ENCODE measurements at regions not wholly inside any gene's neighbourhood (a gene's known extent, or its start where the extent isn't known, plus 50 kb on each side); places are given as distances from the start of the nearest gene placed in this dataset.

GRCh38 chr5:2887481-2888348 lies 136.2 kb upstream of the IRX2 start (continued):
- TF ChIP-seq BCLAF1 (IDR thresholded peaks at IDR 0.05), result no peak
- TF ChIP-seq TCF12 (IDR thresholded peaks at IDR 0.05; ENCODE audit: low read depth, low read length), result no peak
- TF ChIP-seq REST (IDR thresholded peaks at IDR 0.05; ENCODE audit: low read depth, low read length), result no peak

DNA sequence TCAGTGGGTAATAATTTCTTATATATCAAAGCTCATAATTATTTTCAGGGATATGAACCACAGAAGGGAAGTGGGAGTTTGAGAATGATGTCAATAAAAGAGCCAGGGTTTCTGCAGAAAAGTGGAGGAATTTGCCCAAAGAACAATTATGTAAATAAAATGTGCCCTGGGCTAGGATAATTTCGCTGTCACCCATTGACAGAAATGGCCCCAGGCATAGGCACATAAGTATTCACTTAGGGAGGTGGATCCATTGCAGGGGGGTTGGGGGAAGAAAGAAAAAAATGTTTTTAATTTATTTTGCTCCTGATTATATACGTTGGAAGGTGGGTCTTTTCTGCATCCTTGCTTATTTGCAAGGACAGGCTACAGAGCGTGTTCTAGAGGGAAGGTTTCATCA lies 135.1 kb upstream of the IRX2 start:
- RAD21 ChIA-PET (ENCODE audit: unreplicated experiment), result no interaction called here
- TF ChIP-seq NR2C1 (IDR thresholded peaks at IDR 0.05) (no peak), SIN3A (IDR thresholded peaks at IDR 0.05; ENCODE audit: low read depth, low read length) (no peak), BHLHE40 (IDR thresholded peaks at IDR 0.05; ENCODE audit: borderline replicate concordance in 1 of 2, low read depth in 2 of 2, low read length in 1 of 2) (no peak), ZSCAN29 (IDR thresholded peaks at IDR 0.05) (no peak), CBFB (IDR thresholded peaks at IDR 0.05; ENCODE audit: low read depth) (no peak), CEBPZ (IDR thresholded peaks at IDR 0.05; ENCODE audit: low read depth, low read length) (no peak)

More for the DNA sequence above, 135.1 kb upstream of the IRX2 start:
- DNase-seq (ENCODE audit: low read depth, low spot score) (no peak), FAIRE-seq (no peak), ATAC-seq (no peak)
- Histone ChIP-seq H3K4me2 (ENCODE audit: control insufficient read depth, insufficient read depth) (no peak overlapping the region), H3K27me3 (replicated peaks in 1 of 2; ENCODE audit: control insufficient read depth in 2 of 2, insufficient read depth in 2 of 2, low read length in 1 of 2) (no peaks in the 10 kb centered on the region), H3K4me3 (no peak overlapping the region), H3K79me2 (ENCODE audit: control insufficient read depth, insufficient read depth, low read length) (no peaks in the 10 kb centered on the region), H3K36me3 (ENCODE audit: control insufficient read depth in 2 of 2, insufficient read depth in 2 of 2, low read length in 1 of 2) (no peaks in the 10 kb centered on the region), H3K9ac (ENCODE audit: control insufficient read depth, insufficient read depth, low read length) (no peak overlapping the region), H2AFZ (ENCODE audit: control insufficient read depth, low read depth, low read length) (no peak overlapping the region), H3K27ac (ENCODE audit: control insufficient read depth, insufficient read depth) (no peak overlapping the region), H3K9me3 (replicated peaks; ENCODE audit: control insufficient read depth, insufficient read depth, low read length) (no peaks in the 10 kb centered on the region; the same call in 2 of the 3 replicates), H3K4me1 (ENCODE audit: control insufficient read depth, insufficient read depth, low read length) (no peaks in the 10 kb centered on the region), H4K20me1 (ENCODE audit: control insufficient read depth, insufficient read depth) (no peaks in the 10 kb centered on the region)
- ChIA-PET POLR2A (no interaction called here), SMC1A (ENCODE audit: uncharacterized antibody, unreplicated experiment) (no interaction called here), CTCF (no interaction called here)
- intact Hi-C loops (cut with micrococcal nuclease; ENCODE audit: unreplicated experiment), result no loop called here
- 14% methylated on average over 3 of the region's 3 CpGs for WGBS (ENCODE audit: insufficient coverage, insufficient replicate concordance, low lambda C conversion rate, missing lambda C conversion rate)
- in situ Hi-C loops (cut with MboI), result no loop called here
- BruUV-seq (replicated peaks), result no TSS peak
